Progenitor cell of endocrine pancreas (in vitro differentiated cells): ENCODE measurements at regions not wholly inside any gene's neighbourhood (a gene's known extent, or its start where the extent isn't known, plus 50 kb on each side); places are given as distances from the start of the nearest gene placed in this dataset.

Source experiments
- DNase-seq: peaks from one replicate; pipeline ENCODE4 v3.0.0; 2021; ENCODE audit warnings: low spot score; ENCODE audit not compliant: unreplicated experiment
- H3K27ac Mint-ChIP-seq: 2 replicates; pipeline ENCODE4 v1.8.0; 2021; ENCODE audit warnings: mild to moderate bottlenecking, moderate library complexity, mixed read lengths
- H3K27me3 Mint-ChIP-seq: 2 replicates; pipeline ENCODE4 v1.8.0; 2021; ENCODE audit warnings: mixed read lengths
- H3K36me3 Mint-ChIP-seq: 2 replicates; pipeline ENCODE4 v1.8.0; 2022; ENCODE audit warnings: mixed read lengths; ENCODE audit not compliant: insufficient read depth
- H3K4me1 Mint-ChIP-seq: 2 replicates; pipeline ENCODE4 v1.8.0; 2021; ENCODE audit warnings: low read depth, mixed read lengths
- H3K4me3 Mint-ChIP-seq: 2 replicates; pipeline ENCODE4 v1.8.0; 2021; ENCODE audit warnings: low read depth, mild to moderate bottlenecking, moderate library complexity, mixed read lengths
- H3K9me3 Mint-ChIP-seq: 2 replicates; pipeline ENCODE4 v1.8.0; 2021; ENCODE audit warnings: low read depth, mixed read lengths
- CTCF ChIP-seq: fragments of 200-600 bp; sonication (generic); IDR thresholded peaks from one replicate; pipeline ENCODE4 v1.5.0; 2021; ENCODE audit warnings: antibody characterized with exemption, mild to moderate bottlenecking; ENCODE audit not compliant: unreplicated experiment

DNA sequence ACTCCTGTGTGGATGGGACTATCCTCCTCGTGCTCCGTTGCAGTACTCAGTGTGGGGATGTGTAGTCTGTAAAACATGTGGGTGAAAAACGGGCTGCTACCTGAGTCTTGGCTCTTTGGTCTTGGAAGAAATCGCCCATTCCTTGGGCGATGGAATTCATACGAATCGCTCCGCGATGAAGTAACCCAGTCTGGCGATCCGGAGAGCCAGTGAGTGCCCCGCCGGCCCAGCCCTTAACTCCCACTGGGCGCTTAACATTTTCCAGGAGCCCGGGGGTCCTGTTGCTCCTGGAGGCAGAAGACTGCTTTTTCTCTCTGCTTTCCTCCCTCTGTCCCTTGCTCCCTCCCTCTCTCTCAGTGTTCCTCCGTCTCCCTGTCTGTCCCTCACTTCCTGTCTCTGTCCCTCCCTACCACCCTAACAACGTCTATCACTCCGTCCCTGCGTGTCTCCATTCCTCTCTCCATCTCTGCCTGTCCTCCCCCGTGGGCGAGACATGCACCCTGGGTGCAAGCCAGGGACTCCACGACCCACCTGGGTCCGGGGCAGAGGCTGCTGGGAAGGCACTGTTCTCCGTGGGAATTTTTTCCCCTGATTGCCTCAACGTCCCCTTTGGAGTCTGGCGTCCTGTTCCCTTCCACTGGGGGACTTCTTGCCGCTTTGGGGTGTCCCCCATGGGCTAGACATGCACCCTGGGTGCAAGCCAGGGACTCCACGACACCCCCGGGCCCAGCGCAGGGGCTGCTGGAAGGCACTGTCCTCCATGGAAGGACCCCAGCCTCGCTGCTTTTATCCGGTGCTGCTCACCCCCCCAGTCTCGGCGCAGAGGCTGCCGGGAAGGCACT is 188.6 kb downstream of the ALG10 start:
- Mint-ChIP-seq H3K9me3 (peaks cover 61% of the 10 kb centered on the region), H3K4me1 (no peaks in the 10 kb centered on the region), H3K27ac (no peak overlapping the region), H3K27me3 (no peaks in the 10 kb centered on the region), H3K36me3 (peaks cover 13% of the 10 kb centered on the region), H3K4me3 (no peak overlapping the region)
- no peak for TF ChIP-seq CTCF
- DNase-seq, result no peak

GRCh38 chr12:34212651-34213050 is 190.4 kb downstream of the ALG10 start:
- no peak for TF ChIP-seq CTCF
- no peak overlapping the region for H3K27ac Mint-ChIP-seq
- H3K27me3 Mint-ChIP-seq, result no peaks in the 10 kb centered on the region
- no peak for DNase-seq
- H3K4me3 Mint-ChIP-seq, result no peak overlapping the region
- H3K36me3 Mint-ChIP-seq, result peaks cover 14% of the 10 kb centered on the region
- peaks cover 53% of the 10 kb centered on the region for H3K9me3 Mint-ChIP-seq
- no peaks in the 10 kb centered on the region for H3K4me1 Mint-ChIP-seq

DNA sequence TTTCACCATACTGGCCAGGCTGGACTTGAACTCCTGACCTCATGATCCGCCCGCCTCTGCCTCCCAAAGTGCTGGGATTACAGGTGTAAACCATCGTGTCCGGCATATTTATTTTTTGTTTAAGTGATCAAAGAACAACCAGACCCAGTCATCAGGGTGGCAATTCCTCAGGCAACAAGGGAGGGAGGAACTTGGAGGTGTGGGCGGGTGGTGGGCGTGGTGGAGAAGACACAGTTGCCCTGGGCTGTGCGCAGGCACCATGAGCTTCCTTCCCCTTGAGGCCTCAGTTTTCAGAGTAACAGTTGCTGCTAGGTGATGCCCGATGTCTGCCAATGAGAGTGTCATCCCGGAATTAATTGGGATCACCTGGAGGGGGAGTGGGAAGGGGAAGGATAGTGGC is 191.7 kb downstream of the ALG10 start:
- no peak for TF ChIP-seq CTCF
- Mint-ChIP-seq H3K9me3 (peaks cover 53% of the 10 kb centered on the region), H3K4me1 (no peaks in the 10 kb centered on the region), H3K27me3 (no peaks in the 10 kb centered on the region), H3K27ac (no peak overlapping the region), H3K4me3 (no peak overlapping the region), H3K36me3 (peaks cover 16% of the 10 kb centered on the region)
- DNase-seq, result no peak

DNA sequence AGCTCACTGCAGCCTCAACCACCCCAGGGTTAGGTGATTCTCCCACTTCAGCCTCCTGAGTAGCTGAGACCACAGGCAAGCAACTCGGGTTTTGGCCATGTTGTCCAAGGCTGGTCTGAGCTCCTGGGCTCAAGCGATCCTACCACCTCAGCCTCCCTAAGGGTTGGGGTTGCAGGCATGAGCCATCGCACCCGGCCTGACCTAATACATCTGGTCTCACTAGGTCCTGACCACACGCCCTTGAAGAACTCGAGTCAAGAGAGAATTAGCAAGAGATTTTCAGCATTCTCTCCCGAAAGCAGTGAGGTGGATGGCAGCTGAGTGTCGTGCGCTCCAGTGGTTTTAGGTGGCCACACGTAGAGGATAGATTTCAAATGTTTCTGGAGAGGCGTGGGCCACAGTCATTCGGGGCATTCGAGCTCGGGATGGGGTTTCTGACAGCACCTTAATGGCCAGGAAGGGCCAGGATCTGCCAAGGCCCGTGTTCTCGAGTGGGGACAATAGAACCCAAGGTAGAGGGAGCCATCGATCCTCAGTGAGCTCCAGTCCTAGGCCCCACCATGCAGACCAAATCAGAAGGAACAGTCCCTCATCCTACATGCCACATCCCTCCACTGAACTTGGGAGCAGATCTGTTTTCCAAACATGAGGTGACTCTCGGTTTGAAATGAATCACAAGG is 193.1 kb downstream of the ALG10 start:
- no peak for TF ChIP-seq CTCF
- Mint-ChIP-seq H3K27ac (no peak overlapping the region), H3K9me3 (peaks cover 48% of the 10 kb centered on the region), H3K27me3 (no peaks in the 10 kb centered on the region), H3K4me1 (no peaks in the 10 kb centered on the region), H3K36me3 (peaks cover 15% of the 10 kb centered on the region), H3K4me3 (no peak overlapping the region)
- no peak for DNase-seq

DNA sequence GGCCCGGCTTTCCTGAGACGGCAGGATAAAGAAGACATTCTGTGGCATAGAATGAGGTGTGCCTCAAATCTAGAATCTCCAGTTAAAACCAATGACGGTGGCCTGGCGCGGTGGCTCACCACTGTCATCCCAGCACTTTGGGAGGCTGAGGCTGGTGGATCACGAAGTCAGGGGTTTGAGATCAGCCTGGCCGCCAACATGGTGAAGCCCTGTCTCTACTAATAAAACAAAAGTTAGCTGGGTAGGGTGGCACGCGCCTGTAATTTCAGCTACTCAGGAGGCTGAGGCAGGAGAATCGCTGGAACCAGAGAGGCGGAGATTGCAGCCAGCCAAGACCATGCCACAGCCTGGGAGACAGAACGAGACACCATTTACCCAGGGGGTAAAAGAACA is 193.6 kb downstream of the ALG10 start:
- Mint-ChIP-seq H3K27me3 (no peaks in the 10 kb centered on the region), H3K4me1 (no peaks in the 10 kb centered on the region), H3K36me3 (peaks cover 15% of the 10 kb centered on the region), H3K27ac (no peak overlapping the region), H3K4me3 (no peak overlapping the region), H3K9me3 (peaks cover 42% of the 10 kb centered on the region)
- no peak for TF ChIP-seq CTCF
- DNase-seq, result no peak
